Nephron (organoid): ENCODE measurements at regions not wholly inside any gene's neighbourhood (a gene's known extent, or its start where the extent isn't known, plus 50 kb on each side); places are given as distances from the start of the nearest gene placed in this dataset.

Experiments
- H3K27ac Mint-ChIP-seq, 3 experiments: 2 replicates each; pipeline ENCODE4 v1.8.0; 2020; ENCODE audit warnings: mixed read lengths in 3 of 3, mild to moderate bottlenecking in 2 of 3, moderate library complexity in 1 of 3
- H3K27me3 Mint-ChIP-seq: 2 replicates; pipeline ENCODE4 v1.8.0; 2021; ENCODE audit warnings: low read depth, mild to moderate bottlenecking, moderate library complexity, mixed read lengths
- H3K36me3 Mint-ChIP-seq: 2 replicates; pipeline ENCODE4 v1.8.0; 2020; ENCODE audit warnings: low read depth, mixed read lengths
- H3K4me1 Mint-ChIP-seq: 2 replicates; pipeline ENCODE4 v1.8.0; 2020; ENCODE audit warnings: mixed read lengths
- H3K4me3 Mint-ChIP-seq, 3 experiments: 2 replicates each; pipeline ENCODE4 v1.8.0; 2020; ENCODE audit warnings: mild to moderate bottlenecking in 3 of 3, mixed read lengths in 3 of 3, moderate library complexity in 2 of 3
- H3K9me3 Mint-ChIP-seq: 2 replicates; pipeline ENCODE4 v1.8.0; 2020; ENCODE audit warnings: mixed read lengths
- CTCF ChIP-seq, 3 experiments: fragments of 200-600 bp; sonication (generic); IDR thresholded peaks; one replicate each; pipeline ENCODE4 v1.5.0; 2021; ENCODE audit warnings: antibody characterized with exemption in 3 of 3; ENCODE audit not compliant: unreplicated experiment in 3 of 3

- H3K36me3 Mint-ChIP-seq = no peaks in the 10 kb centered on the region
Measured at GRCh38 chr1:238672262-238672661, 714.1 kb upstream of the CHRM3 start.

GRCh38 chr1:238664139-238664538 is 722.2 kb upstream of the CHRM3 start:
- H3K36me3 Mint-ChIP-seq = no peaks in the 10 kb centered on the region
- H3K27ac Mint-ChIP-seq = no peak overlapping the region

More at GRCh38 chr1:238672262-238672661, 714.1 kb upstream of the CHRM3 start:
- no peak overlapping the region for H3K4me3 Mint-ChIP-seq
- H3K27me3 Mint-ChIP-seq = no peaks in the 10 kb centered on the region
- H3K9me3 Mint-ChIP-seq = no peaks in the 10 kb centered on the region
- TF ChIP-seq CTCF (IDR thresholded peaks at IDR 0.05; ENCODE audit: unreplicated experiment in 3 of 3) = no peak
- H3K4me1 Mint-ChIP-seq = peaks cover 5% of the 10 kb centered on the region
- H3K27ac Mint-ChIP-seq = no peak overlapping the region

GRCh38 chr1:238660849-238661248 is 725.5 kb upstream of the CHRM3 start:
- Mint-ChIP-seq H3K36me3 (no peaks in the 10 kb centered on the region), H3K4me3 (no peak overlapping the region), H3K4me1 (no peaks in the 10 kb centered on the region), H3K9me3 (peaks cover 3% of the 10 kb centered on the region), H3K27me3 (no peaks in the 10 kb centered on the region), H3K27ac (no peak overlapping the region)
- no peak for TF ChIP-seq CTCF (IDR thresholded peaks at IDR 0.05; ENCODE audit: unreplicated experiment in 3 of 3)

More at GRCh38 chr1:238664139-238664538, 722.2 kb upstream of the CHRM3 start:
- TF ChIP-seq CTCF (IDR thresholded peaks at IDR 0.05; ENCODE audit: unreplicated experiment in 3 of 3) = no peak
- H3K27me3 Mint-ChIP-seq = no peaks in the 10 kb centered on the region
- H3K9me3 Mint-ChIP-seq = peaks cover 3% of the 10 kb centered on the region
- H3K4me3 Mint-ChIP-seq = no peak overlapping the region
- H3K4me1 Mint-ChIP-seq = no peaks in the 10 kb centered on the region

- Mint-ChIP-seq H3K4me3 (no peak overlapping the region), H3K9me3 (peaks cover 3% of the 10 kb centered on the region), H3K4me1 (no peaks in the 10 kb centered on the region), H3K36me3 (no peaks in the 10 kb centered on the region), H3K27ac (no peak overlapping the region), H3K27me3 (no peaks in the 10 kb centered on the region)
- TF ChIP-seq CTCF (IDR thresholded peaks at IDR 0.05; ENCODE audit: unreplicated experiment in 3 of 3) = no peak
Measured at GRCh38 chr1:238658763-238659162, 727.6 kb upstream of the CHRM3 start.

- Mint-ChIP-seq H3K4me3 (no peak overlapping the region), H3K9me3 (no peaks in the 10 kb centered on the region)
- no peak for TF ChIP-seq CTCF (IDR thresholded peaks at IDR 0.05; ENCODE audit: unreplicated experiment in 3 of 3)
Measured at GRCh38 chr1:238653693-238654321, 732.6 kb upstream of the CHRM3 start.

GRCh38 chr1:238652346-238652968 is 733.9 kb upstream of the CHRM3 start:
- TF ChIP-seq CTCF (IDR thresholded peaks at IDR 0.05; ENCODE audit: unreplicated experiment in 3 of 3) = no peak
- H3K36me3 Mint-ChIP-seq = no peaks in the 10 kb centered on the region
- no peaks in the 10 kb centered on the region for H3K9me3 Mint-ChIP-seq
- H3K27me3 Mint-ChIP-seq = no peaks in the 10 kb centered on the region
- H3K4me3 Mint-ChIP-seq = no peak overlapping the region
- H3K27ac Mint-ChIP-seq = no peak overlapping the region
- H3K4me1 Mint-ChIP-seq = peaks cover 12% of the 10 kb centered on the region

More at GRCh38 chr1:238653693-238654321, 732.6 kb upstream of the CHRM3 start:
- H3K27ac Mint-ChIP-seq = no peak overlapping the region
- H3K4me1 Mint-ChIP-seq = no peaks in the 10 kb centered on the region
- no peaks in the 10 kb centered on the region for H3K36me3 Mint-ChIP-seq
- no peaks in the 10 kb centered on the region for H3K27me3 Mint-ChIP-seq
